Breast epithelium (tissue), 4 donors: ENCODE measurements at regions not wholly inside any gene's neighbourhood (a gene's known extent, or its start where the extent isn't known, plus 50 kb on each side); places are given as distances from the start of the nearest gene placed in this dataset.
A peak's percentile ranks its signal among the peaks of the same experiment; 100 is the strongest.
"Not testable (repeated sequence)": the region's sequence is repeated elsewhere in the genome, so short reads cannot be mapped to it uniquely, and the experiment has no call there.

Source experiments
- DNase-seq, 2 donors: peaks; one replicate each; pipeline ENCODE4 v3.0.0-alpha.2; 2019; ENCODE audit warnings: low spot score in 2 of 2
- H3K27ac ChIP-seq, 2 donors: fragments of 200-600 bp; sonication (generic) in 1 of 2; one replicate each; pipeline ENCODE4 v1.5.1; 2016 to 2019; ENCODE audit warnings: mild to moderate bottlenecking in 1 of 2
- H3K27me3 ChIP-seq, 2 donors: fragments of 200-600 bp; sonication (generic) in 1 of 2; one replicate each; pipeline versions ENCODE4 v1.5.1 to v1.6.0; 2017 to 2019; ENCODE audit warnings: control low read depth in 1 of 2, mild to moderate bottlenecking in 1 of 2
- H3K36me3 ChIP-seq: fragments of 200-600 bp; one replicate; pipeline ENCODE4 v1.5.1; 2019
- H3K4me1 ChIP-seq, 2 donors: fragments of 200-600 bp; sonication (generic); one replicate each; pipeline ENCODE4 v1.5.1; 2016 to 2019; ENCODE audit warnings: control low read depth in 1 of 2
- H3K4me3 ChIP-seq, 3 donors: fragments of 200-600 bp; sonication (generic); 1 replicate in 2 of 3; 2 replicates in 1 of 3; pipeline ENCODE4 v1.5.1; 2016 to 2019; ENCODE audit warnings: mild to moderate bottlenecking in 3 of 3, moderate library complexity in 2 of 3
- H3K9me3 ChIP-seq, 2 donors: fragments of 200-600 bp; sonication (generic) in 1 of 2; one replicate each; pipeline ENCODE4 v1.5.1; 2016 to 2019; ENCODE audit warnings: control low read depth in 1 of 2
- intact Hi-C: fragments of 100-400 bp; cut with DNase I; formaldehyde crosslinking; loops from one replicate; pipeline ENCODE4 v1.15.1; 2023; ENCODE audit warnings: low total_unique reads

DNA sequence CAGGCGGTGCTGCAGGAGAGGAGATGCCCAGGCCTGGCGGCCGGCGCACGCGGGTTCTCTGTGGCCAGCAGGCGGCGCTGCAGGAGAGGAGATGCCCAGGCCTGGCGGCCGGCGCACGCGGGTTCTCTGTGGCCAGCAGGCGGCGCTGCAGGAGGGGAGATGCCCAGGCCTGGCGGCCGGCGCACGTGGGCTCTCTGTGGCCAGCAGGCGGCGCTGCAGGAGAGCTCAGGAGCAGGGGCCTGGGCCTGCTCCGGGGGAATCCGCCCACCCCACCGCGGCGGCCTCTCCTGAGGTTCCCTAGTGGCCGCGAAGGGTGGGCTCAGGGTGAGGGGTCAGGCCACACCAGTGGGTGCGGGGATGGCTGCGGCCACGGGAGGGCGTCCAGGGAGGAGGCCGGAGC, 75.9 kb downstream of the OR4F16 start:
- H3K36me3 ChIP-seq, DNase-seq, intact Hi-C loops: not testable (repeated sequence)

GRCh38 chr1:609161-609560, 77.3 kb downstream of the OR4F16 start:
- H3K27ac ChIP-seq, intact Hi-C loops, H3K4me1 ChIP-seq, H3K36me3 ChIP-seq, H3K27me3 ChIP-seq, DNase-seq, H3K9me3 ChIP-seq, H3K4me3 ChIP-seq: not testable (repeated sequence)

More for the DNA sequence above, 75.9 kb downstream of the OR4F16 start:
- not testable (repeated sequence) for H3K27ac ChIP-seq, H3K27me3 ChIP-seq, H3K4me1 ChIP-seq, H3K9me3 ChIP-seq, H3K4me3 ChIP-seq

- H3K9me3 ChIP-seq, DNase-seq, H3K36me3 ChIP-seq, intact Hi-C loops, H3K4me3 ChIP-seq, H3K27me3 ChIP-seq, H3K4me1 ChIP-seq, H3K27ac ChIP-seq: not testable (repeated sequence)
Measured at GRCh38 chr1:605279-605678, 81.2 kb downstream of the OR4F16 start.

DNA sequence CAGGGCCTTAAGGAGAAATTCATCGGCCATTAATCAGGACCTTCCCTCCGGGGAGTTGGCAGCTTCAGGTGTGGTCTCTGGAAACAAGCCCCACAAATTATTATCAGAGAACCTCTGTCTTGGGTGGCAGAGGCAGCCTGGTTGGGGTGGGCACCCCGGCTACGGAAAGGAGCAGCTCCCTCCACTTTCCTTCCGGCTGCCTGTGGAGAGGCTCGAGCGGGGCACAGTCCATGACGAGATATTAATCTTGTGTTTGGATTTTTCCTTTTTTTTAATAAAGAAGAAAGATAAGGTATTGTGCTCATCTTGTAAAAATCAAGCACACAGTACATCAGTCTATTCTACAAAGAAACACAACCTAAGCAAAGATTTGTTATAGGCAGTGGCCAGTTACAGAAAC, 98.2 kb downstream of the OR4F16 start:
- H3K4me3 ChIP-seq, H3K27ac ChIP-seq, H3K27me3 ChIP-seq, intact Hi-C loops, DNase-seq, H3K4me1 ChIP-seq, H3K36me3 ChIP-seq, H3K9me3 ChIP-seq: not testable (repeated sequence)

- H3K27ac ChIP-seq, H3K4me1 ChIP-seq, intact Hi-C loops, H3K36me3 ChIP-seq, H3K9me3 ChIP-seq, H3K27me3 ChIP-seq, H3K4me3 ChIP-seq: not testable (repeated sequence)
- peak in 1 of 2 donors; percentile 89 for DNase-seq
Measured at GRCh38 chr1:585992-586391, 100.5 kb downstream of the OR4F16 start.
